Hepatocyte (in vitro differentiated cells): ENCODE measurements at regions not wholly inside any gene's neighbourhood (a gene's known extent, or its start where the extent isn't known, plus 50 kb on each side); places are given as distances from the start of the nearest gene placed in this dataset.

ENCODE experiments used
- EZH2 ChIP-seq: fragments of 200-600 bp; sonication (generic); IDR thresholded peaks from 2 replicates; pipeline ENCODE4 v1.6.1; 2016; ENCODE audit warnings: antibody characterized with exemption, mild to moderate bottlenecking, borderline replicate concordance
- TF ChIP-seq, protein P1 (sequence below): fragments of 200-600 bp; sonication (generic); IDR thresholded peaks from 2 replicates; pipeline ENCODE4 v1.5.1; 2016; ENCODE audit warnings: antibody characterized with exemption, mild to moderate bottlenecking; ENCODE audit not compliant: poor library complexity

DNA sequence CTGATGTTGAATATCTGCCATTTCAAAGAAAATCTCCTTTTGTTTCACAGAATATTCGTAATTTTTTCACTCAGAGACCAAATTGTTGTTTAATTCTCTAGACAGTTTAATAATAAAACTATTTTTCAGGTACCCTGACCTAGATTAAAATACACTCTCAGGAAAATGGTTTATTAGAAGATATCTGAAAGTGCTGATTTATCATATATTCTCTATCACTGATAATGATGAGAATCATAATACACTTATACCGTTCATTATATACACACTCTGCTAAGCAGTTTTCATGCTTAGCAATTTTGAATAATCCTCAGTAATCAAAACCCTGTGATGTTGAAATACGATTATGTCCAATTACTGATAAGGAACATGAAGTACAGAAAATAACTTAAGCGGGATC, 772.9 kb upstream of the CRIM1 start:
- TF ChIP-seq, protein P1, sequence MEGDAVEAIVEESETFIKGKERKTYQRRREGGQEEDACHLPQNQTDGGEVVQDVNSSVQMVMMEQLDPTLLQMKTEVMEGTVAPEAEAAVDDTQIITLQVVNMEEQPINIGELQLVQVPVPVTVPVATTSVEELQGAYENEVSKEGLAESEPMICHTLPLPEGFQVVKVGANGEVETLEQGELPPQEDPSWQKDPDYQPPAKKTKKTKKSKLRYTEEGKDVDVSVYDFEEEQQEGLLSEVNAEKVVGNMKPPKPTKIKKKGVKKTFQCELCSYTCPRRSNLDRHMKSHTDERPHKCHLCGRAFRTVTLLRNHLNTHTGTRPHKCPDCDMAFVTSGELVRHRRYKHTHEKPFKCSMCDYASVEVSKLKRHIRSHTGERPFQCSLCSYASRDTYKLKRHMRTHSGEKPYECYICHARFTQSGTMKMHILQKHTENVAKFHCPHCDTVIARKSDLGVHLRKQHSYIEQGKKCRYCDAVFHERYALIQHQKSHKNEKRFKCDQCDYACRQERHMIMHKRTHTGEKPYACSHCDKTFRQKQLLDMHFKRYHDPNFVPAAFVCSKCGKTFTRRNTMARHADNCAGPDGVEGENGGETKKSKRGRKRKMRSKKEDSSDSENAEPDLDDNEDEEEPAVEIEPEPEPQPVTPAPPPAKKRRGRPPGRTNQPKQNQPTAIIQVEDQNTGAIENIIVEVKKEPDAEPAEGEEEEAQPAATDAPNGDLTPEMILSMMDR: no peak
- TF ChIP-seq EZH2: no peak
